OCI-LY7 (cell line): ENCODE measurements at regions not wholly inside any gene's neighbourhood (a gene's known extent, or its start where the extent isn't known, plus 50 kb on each side); places are given as distances from the start of the nearest gene placed in this dataset.

Experiments
- BruUV-seq: library from RNA; stranded (reverse); fragments of 400-500 nt; replicated peaks from 2 replicates; lab custom pipeline; 2021; lab: Mats Ljungman, UMichigan
- CTCF ChIA-PET: fragments of 300-600 bp; sonication (Branson Sonifier 250); formaldehyde crosslinking; loops from one replicate; lab custom pipeline; 2022; ENCODE audit warnings: antibody characterized with exemption; ENCODE audit not compliant: unreplicated experiment; lab: Charles Lee
- POLR2A ChIA-PET: fragments of 300-600 bp; sonication (Branson Sonifier 250); formaldehyde crosslinking; loops from one replicate; lab custom pipeline; 2022; ENCODE audit warnings: antibody characterized with exemption; lab: Charles Lee
- DNase-seq: peaks from one replicate; pipeline ENCODE4 v3.0.0-alpha.2; 2015; ENCODE audit warnings: low spot score
- H2AFZ ChIP-seq: fragments of 200-600 bp; sonication (generic), shearing (Covaris generic); 2 replicates; pipeline ENCODE4 v1.6.1; 2014; ENCODE audit warnings: mild to moderate bottlenecking, antibody characterized with exemption, low read length, moderate library complexity
- H3K27ac ChIP-seq: fragments of 200-600 bp; sonication (generic); 2 replicates; pipeline ENCODE4 v1.5.1; 2014; ENCODE audit warnings: mixed run types, low read depth, mild to moderate bottlenecking, moderate library complexity, low read length, inconsistent platforms; ENCODE audit not compliant: poor library complexity, severe bottlenecking
- H3K36me3 ChIP-seq: fragments of 200-600 bp; sonication (generic); 2 replicates; pipeline ENCODE4 v1.6.1; 2014; ENCODE audit warnings: mild to moderate bottlenecking, antibody characterized with exemption, low read length, moderate library complexity, mixed read lengths; ENCODE audit not compliant: insufficient read depth
- H3K4me1 ChIP-seq: fragments of 200-600 bp; sonication (generic); 2 replicates; pipeline ENCODE4 v1.5.1; 2014; ENCODE audit warnings: mild to moderate bottlenecking, low read length; ENCODE audit not compliant: insufficient read depth, poor library complexity, severe bottlenecking
- H3K4me2 ChIP-seq: fragments of 200-600 bp; sonication (generic); 2 replicates; pipeline ENCODE4 v1.6.1; 2014; ENCODE audit warnings: mild to moderate bottlenecking, low read length
- H3K4me3 ChIP-seq: fragments of 200-600 bp; sonication (generic); 2 replicates; pipeline ENCODE4 v1.5.1; 2014; ENCODE audit warnings: mild to moderate bottlenecking, low read depth, low read length; ENCODE audit not compliant: poor library complexity, severe bottlenecking
- H3K79me2 ChIP-seq: fragments of 200-600 bp; sonication (generic); 2 replicates; pipeline ENCODE4 v1.6.1; 2016; ENCODE audit warnings: low read depth, mild to moderate bottlenecking, low read length, moderate library complexity, mixed read lengths; ENCODE audit not compliant: insufficient read depth
- H3K9me2 ChIP-seq: fragments of 200-600 bp; sonication (generic); 2 replicates; pipeline ENCODE4 v1.6.1; 2016; ENCODE audit warnings: mild to moderate bottlenecking, low read length, mixed read lengths; ENCODE audit not compliant: insufficient read depth
- H3K9me3 ChIP-seq: fragments of 200-600 bp; sonication (generic); 2 replicates; pipeline ENCODE4 v1.6.1; 2014; ENCODE audit warnings: mild to moderate bottlenecking, mixed run types, low read length, mixed read lengths
- H4K20me1 ChIP-seq: fragments of 200-600 bp; sonication (generic); 2 replicates; pipeline ENCODE4 v1.6.1; 2014; ENCODE audit warnings: mild to moderate bottlenecking, antibody characterized with exemption, low read length, moderate library complexity, mixed read lengths; ENCODE audit not compliant: insufficient read depth
- EZH2phosphoT487 ChIP-seq: fragments of 200-600 bp; sonication (generic); IDR thresholded peaks from 2 replicates; pipeline ENCODE4 v1.6.1; 2018; ENCODE audit warnings: low read depth, borderline replicate concordance, mild to moderate bottlenecking, mixed run types, antibody characterized with exemption, low read length, moderate library complexity, mixed read lengths
- intact Hi-C: fragments of 100-400 bp; cut with micrococcal nuclease; formaldehyde crosslinking; loops from one replicate; pipeline ENCODE4 v1.10.0; 2022; ENCODE audit not compliant: unreplicated experiment
- TF ChIP-seq, protein P1 (sequence below): fragments of 200-600 bp; sonication (generic); conservative IDR thresholded peaks from 2 replicates; pipeline ENCODE4 v1.5.1; 2014; ENCODE audit warnings: mild to moderate bottlenecking, antibody characterized with exemption, low read length, moderate library complexity, mixed read lengths

DNA sequence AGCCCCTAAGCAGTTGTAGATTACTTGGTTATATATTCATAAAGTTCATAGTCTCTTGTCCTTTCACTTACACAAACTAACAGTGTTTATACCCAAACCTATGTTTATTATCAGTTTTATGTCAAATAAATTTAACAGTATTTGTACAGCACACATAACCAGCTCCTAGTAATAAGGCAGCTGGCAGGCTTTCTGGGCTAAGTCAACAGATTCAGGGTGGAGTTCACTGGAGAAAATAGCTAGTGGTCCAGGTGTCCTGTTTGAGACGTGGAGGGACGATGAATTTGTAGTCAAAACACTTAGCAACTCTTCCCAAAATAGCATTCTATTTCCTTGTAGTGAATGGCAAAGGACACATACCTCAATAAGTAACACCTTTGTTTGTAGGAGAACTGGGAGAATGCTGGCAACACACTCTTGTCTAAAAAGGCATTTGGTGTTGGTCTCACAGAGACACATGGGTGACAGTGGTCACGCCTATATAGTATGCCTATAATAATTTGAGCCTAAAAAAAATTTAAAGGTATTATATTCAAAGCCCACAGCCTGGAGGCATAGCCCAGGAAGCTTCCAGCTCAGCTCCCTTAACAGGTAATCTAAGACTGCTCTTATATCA is 156.4 kb upstream of the CARMIL1 start:
- Histone ChIP-seq H3K4me1 (no peaks in the 10 kb centered on the region), H3K9me3 (no peaks in the 10 kb centered on the region), H3K9me2 (no peaks in the 10 kb centered on the region), H2AFZ (no peak overlapping the region), H3K36me3 (no peaks in the 10 kb centered on the region), H4K20me1 (no peaks in the 10 kb centered on the region), H3K4me2 (no peak overlapping the region), H3K27ac (no peak overlapping the region), H3K79me2 (no peaks in the 10 kb centered on the region), H3K4me3 (no peak overlapping the region)
- no TSS peak for BruUV-seq
- ChIA-PET POLR2A (interaction anchor here (0.9 kb wide), 1 partner anchor 20 kb away, joined by 3 read pairs; no protein-coding TSS in a partner anchor), CTCF (no interaction called here)
- DNase-seq = no peak
- TF ChIP-seq, protein P1, sequence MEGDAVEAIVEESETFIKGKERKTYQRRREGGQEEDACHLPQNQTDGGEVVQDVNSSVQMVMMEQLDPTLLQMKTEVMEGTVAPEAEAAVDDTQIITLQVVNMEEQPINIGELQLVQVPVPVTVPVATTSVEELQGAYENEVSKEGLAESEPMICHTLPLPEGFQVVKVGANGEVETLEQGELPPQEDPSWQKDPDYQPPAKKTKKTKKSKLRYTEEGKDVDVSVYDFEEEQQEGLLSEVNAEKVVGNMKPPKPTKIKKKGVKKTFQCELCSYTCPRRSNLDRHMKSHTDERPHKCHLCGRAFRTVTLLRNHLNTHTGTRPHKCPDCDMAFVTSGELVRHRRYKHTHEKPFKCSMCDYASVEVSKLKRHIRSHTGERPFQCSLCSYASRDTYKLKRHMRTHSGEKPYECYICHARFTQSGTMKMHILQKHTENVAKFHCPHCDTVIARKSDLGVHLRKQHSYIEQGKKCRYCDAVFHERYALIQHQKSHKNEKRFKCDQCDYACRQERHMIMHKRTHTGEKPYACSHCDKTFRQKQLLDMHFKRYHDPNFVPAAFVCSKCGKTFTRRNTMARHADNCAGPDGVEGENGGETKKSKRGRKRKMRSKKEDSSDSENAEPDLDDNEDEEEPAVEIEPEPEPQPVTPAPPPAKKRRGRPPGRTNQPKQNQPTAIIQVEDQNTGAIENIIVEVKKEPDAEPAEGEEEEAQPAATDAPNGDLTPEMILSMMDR = no peak
- TF ChIP-seq EZH2phosphoT487 = no peak
- intact Hi-C loops = no loop called here

DNA sequence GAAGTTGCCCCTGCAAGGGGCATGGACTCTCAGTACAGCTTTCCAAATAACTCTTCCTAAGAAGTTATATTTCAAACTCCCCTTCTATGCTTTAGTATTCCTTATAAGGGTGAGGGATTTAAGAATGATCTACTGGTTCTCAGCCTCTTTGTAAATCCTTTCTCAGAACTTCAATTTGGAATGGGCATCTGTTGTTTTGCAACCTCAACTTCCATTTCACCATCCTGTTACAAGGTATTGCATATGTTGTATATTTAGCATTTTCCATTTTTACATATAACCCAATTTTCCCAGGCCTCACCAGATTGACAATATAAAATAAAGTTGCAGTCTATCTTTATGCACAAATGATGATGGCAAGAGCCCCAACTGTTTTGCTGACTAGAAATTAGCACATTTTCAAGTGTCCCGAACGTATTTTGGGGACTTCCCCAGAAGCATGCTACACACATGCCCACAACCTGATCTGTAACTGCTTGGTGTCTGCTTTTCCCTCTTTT is 154.9 kb upstream of the CARMIL1 start:
- BruUV-seq = no TSS peak
- Histone ChIP-seq H3K4me1 (no peaks in the 10 kb centered on the region), H4K20me1 (no peaks in the 10 kb centered on the region), H3K9me3 (no peaks in the 10 kb centered on the region), H3K4me2 (no peak overlapping the region), H3K27ac (no peak overlapping the region), H2AFZ (no peak overlapping the region), H3K79me2 (no peaks in the 10 kb centered on the region), H3K9me2 (no peaks in the 10 kb centered on the region), H3K4me3 (no peak overlapping the region), H3K36me3 (no peaks in the 10 kb centered on the region)
- DNase-seq = no peak
- TF ChIP-seq, protein P1 = no peak
- no peak for TF ChIP-seq EZH2phosphoT487
- intact Hi-C loops = no loop called here
- POLR2A ChIA-PET = no interaction called here
- CTCF ChIA-PET = no interaction called here

DNA sequence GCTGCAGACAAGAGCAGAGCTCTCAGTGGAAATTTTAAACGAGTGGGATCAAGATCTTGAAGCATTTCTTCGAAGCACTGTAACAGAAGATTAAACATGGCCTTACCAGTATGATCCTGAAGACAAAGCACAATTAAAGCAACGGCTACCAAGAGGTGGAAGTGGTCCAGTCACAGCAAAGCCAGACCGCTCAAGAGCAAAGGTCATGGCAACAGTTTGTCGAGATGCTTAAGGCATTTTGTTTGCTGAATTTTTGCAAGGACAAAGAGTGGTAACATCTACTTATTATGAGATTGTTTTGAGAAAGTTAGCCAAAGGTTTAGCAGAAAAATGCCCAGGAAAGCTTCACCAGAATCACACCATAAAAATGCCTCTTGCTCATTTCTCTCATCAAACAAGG is 153.4 kb upstream of the CARMIL1 start:
- Histone ChIP-seq H3K27ac (no peak overlapping the region), H3K4me2 (no peak overlapping the region), H2AFZ (no peak overlapping the region), H3K9me3 (no peaks in the 10 kb centered on the region), H3K36me3 (no peaks in the 10 kb centered on the region), H3K4me1 (no peaks in the 10 kb centered on the region), H4K20me1 (no peaks in the 10 kb centered on the region), H3K9me2 (no peaks in the 10 kb centered on the region), H3K4me3 (no peak overlapping the region), H3K79me2 (no peaks in the 10 kb centered on the region)
- intact Hi-C loops = no loop called here
- no TSS peak for BruUV-seq
- ChIA-PET CTCF (no interaction called here), POLR2A (no interaction called here)
- no peak for DNase-seq
- TF ChIP-seq EZH2phosphoT487 = no peak
- TF ChIP-seq, protein P1 = no peak
